HCT116 (cell line): ENCODE measurements at regions not wholly inside any gene's neighbourhood (a gene's known extent, or its start where the extent isn't known, plus 50 kb on each side); places are given as distances from the start of the nearest gene placed in this dataset.
"Not testable (repeated sequence)": the region's sequence is repeated elsewhere in the genome, so short reads cannot be mapped to it uniquely, and the experiment has no call there.

Experiments used
- CEBPB ChIP-seq: IDR thresholded peaks from 2 replicates; pipeline ENCODE4 v1.6.1; 2012; ENCODE audit warnings: low read depth
- CTCF ChIP-seq, 3 experiments: fragments of 200-600 bp in 1 of 3; sonication (generic) in 1 of 3; IDR thresholded peaks in 2 of 3; conservative IDR thresholded peaks in 1 of 3; 2 replicates each; pipeline ENCODE4 v1.5.1; 2012 to 2017; ENCODE audit warnings: low read depth in 2 of 3, low read length in 2 of 3, antibody characterized with exemption in 1 of 3, borderline replicate concordance in 1 of 3, control low read depth in 1 of 3, mild to moderate bottlenecking in 1 of 3, mixed read lengths in 1 of 3, mixed run types in 1 of 3, moderate library complexity in 1 of 3; ENCODE audit not compliant: insufficient read depth in 1 of 3
- EZH2 ChIP-seq: fragments of 200-600 bp; sonication (generic); IDR thresholded peaks from 2 replicates; pipeline ENCODE4 v1.6.1; 2017; ENCODE audit warnings: antibody characterized with exemption, mixed run types
- JUND ChIP-seq: IDR thresholded peaks from 2 replicates; pipeline ENCODE4 v1.6.1; 2012
- MAX ChIP-seq: IDR thresholded peaks from 2 replicates; pipeline ENCODE4 v1.6.1; 2012
- POLR2A ChIP-seq: IDR thresholded peaks from 2 replicates; pipeline ENCODE4 v1.7.0; 2011; ENCODE audit warnings: borderline replicate concordance; ENCODE audit not compliant: insufficient read depth, insufficient read length; ENCODE audit errors: extremely low read depth
- POLR2AphosphoS5 ChIP-seq: IDR thresholded peaks from 2 replicates; pipeline ENCODE4 v1.6.1; 2011; ENCODE audit warnings: mild to moderate bottlenecking, low read depth, low read length, moderate library complexity
- REST ChIP-seq: IDR thresholded peaks from 2 replicates; pipeline ENCODE4 v1.6.1; 2012; ENCODE audit warnings: low read depth
- SP1 ChIP-seq: IDR thresholded peaks from 2 replicates; pipeline ENCODE4 v1.6.1; 2012; ENCODE audit warnings: low read depth
- SRF ChIP-seq: IDR thresholded peaks from 2 replicates; pipeline ENCODE4 v1.6.1; 2012; ENCODE audit warnings: low read depth
- TCF7L2 ChIP-seq: IDR thresholded peaks from 2 replicates; pipeline ENCODE4 v1.7.0; 2011; ENCODE audit warnings: borderline replicate concordance, inconsistent platforms; ENCODE audit not compliant: insufficient read depth, insufficient read length; ENCODE audit errors: extremely low read depth
- YY1 ChIP-seq: IDR thresholded peaks from 2 replicates; pipeline ENCODE4 v1.6.1; 2011; ENCODE audit warnings: low read length, low read depth, moderate library complexity, mild to moderate bottlenecking; ENCODE audit not compliant: insufficient replicate concordance; ENCODE audit errors: extremely low read depth
- ZFX ChIP-seq: fragments of 450-650 bp; IDR thresholded peaks from 2 replicates; pipeline ENCODE4 v1.6.1; 2017

GRCh38 chr5:118502232-118502631 lies 486.1 kb downstream of the DTWD2 start:
- TF ChIP-seq JUND; CTCF (IDR thresholded peaks at IDR 0.05 in 2 of 3, conservative IDR thresholded peaks at IDR 0.05 in 1 of 3; ENCODE audit: borderline replicate concordance in 1 of 3, insufficient read depth in 1 of 3, low read depth in 2 of 3, low read length in 2 of 3); POLR2AphosphoS5; SP1; EZH2; REST; SRF; CEBPB; POLR2A; TCF7L2; ZFX; YY1; MAX: not testable (repeated sequence)
